HepG2 (cell line): ENCODE measurements at regions not wholly inside any gene's neighbourhood (a gene's known extent, or its start where the extent isn't known, plus 50 kb on each side); places are given as distances from the start of the nearest gene placed in this dataset.
A peak's percentile ranks its signal among the peaks of the same experiment; 100 is the strongest.

ENCODE experiments used
- BRD4 ChIP-seq: sonication (generic); formaldehyde crosslinking; IDR thresholded peaks from 2 replicates; pipeline ENCODE4 v1.4.0; 2020; ENCODE audit warnings: missing genetic modification reagents
- HIC2 ChIP-seq: sonication (generic); formaldehyde crosslinking; IDR thresholded peaks from 2 replicates; pipeline ENCODE4 v1.9.0; 2022; ENCODE audit warnings: low read depth, missing genetic modification reagents
- MAX ChIP-seq: IDR thresholded peaks from 2 replicates; pipeline ENCODE4 v1.6.1; 2012; ENCODE audit warnings: inconsistent platforms
- NR2F6 ChIP-seq, 2 experiments: IDR thresholded peaks; 2 replicates each; pipeline ENCODE4 v1.6.1; 2016; ENCODE audit warnings: antibody characterized with exemption in 1 of 2, mild to moderate bottlenecking in 1 of 2
- PRDM10 ChIP-seq: sonication (generic); formaldehyde crosslinking; IDR thresholded peaks from 2 replicates; pipeline ENCODE4 v1.4.0; 2020; ENCODE audit warnings: low read depth, missing genetic modification reagents
- SMYD3 ChIP-seq: sonication (generic); formaldehyde crosslinking; IDR thresholded peaks from 2 replicates; pipeline ENCODE4 v1.8.1; 2023; ENCODE audit warnings: mild to moderate bottlenecking, missing genetic modification reagents
- SRSF1 ChIP-seq: fragments of 200-400 bp; formaldehyde crosslinking; optimal IDR thresholded peaks from 2 replicates; pipeline ENCODE3; 2017; ENCODE audit warnings: mild to moderate bottlenecking, low read depth, low read length, moderate library complexity
- STAT5B ChIP-seq: sonication (generic); formaldehyde crosslinking; IDR thresholded peaks from 2 replicates; pipeline ENCODE4 v1.4.0; 2020; ENCODE audit warnings: missing genetic modification reagents
- TIGD3 ChIP-seq: sonication (generic); formaldehyde crosslinking; IDR thresholded peaks from 2 replicates; pipeline ENCODE4 v1.5.1; 2020; ENCODE audit warnings: mild to moderate bottlenecking, missing genetic modification reagents, borderline replicate concordance
- ZBTB43 ChIP-seq: sonication (generic); formaldehyde crosslinking; conservative IDR thresholded peaks from 2 replicates; pipeline ENCODE4 v1.4.0; 2020; ENCODE audit warnings: missing genetic modification reagents
- ZNF276 ChIP-seq: sonication (generic); formaldehyde crosslinking; IDR thresholded peaks from 2 replicates; pipeline ENCODE4 v1.4.0; 2020; ENCODE audit warnings: mild to moderate bottlenecking, low read depth, missing genetic modification reagents
- ZNF33A ChIP-seq: sonication (generic); formaldehyde crosslinking; IDR thresholded peaks from 2 replicates; pipeline ENCODE4 v1.5.1; 2020; ENCODE audit warnings: missing genetic modification reagents, mild to moderate bottlenecking, moderate library complexity, borderline replicate concordance
- ZNF33B ChIP-seq: sonication (generic); formaldehyde crosslinking; IDR thresholded peaks from 2 replicates; pipeline ENCODE4 v1.5.1; 2020; ENCODE audit warnings: mild to moderate bottlenecking, missing genetic modification reagents
- ZNF441 ChIP-seq: sonication (generic); formaldehyde crosslinking; IDR thresholded peaks from 2 replicates; pipeline ENCODE4 v1.7.0; 2021; ENCODE audit warnings: missing genetic modification reagents, borderline replicate concordance
- ZNF547 ChIP-seq: sonication (generic); formaldehyde crosslinking; IDR thresholded peaks from 2 replicates; pipeline ENCODE4 v1.5.1; 2020; ENCODE audit warnings: mild to moderate bottlenecking, missing genetic modification reagents
- ZNF589 ChIP-seq: sonication (generic); formaldehyde crosslinking; conservative IDR thresholded peaks from 2 replicates; pipeline ENCODE4 v1.8.0; 2022; ENCODE audit warnings: mild to moderate bottlenecking, moderate library complexity, missing genetic modification reagents
- ZNF724P ChIP-seq: sonication (generic); formaldehyde crosslinking; IDR thresholded peaks from 2 replicates; pipeline ENCODE4 v1.8.0; 2022; ENCODE audit warnings: missing genetic modification reagents, borderline replicate concordance
- ZNF746 ChIP-seq: sonication (generic); formaldehyde crosslinking; IDR thresholded peaks from 2 replicates; pipeline ENCODE4 v1.8.0; 2022; ENCODE audit warnings: mild to moderate bottlenecking, missing genetic modification reagents

- peak; percentile 22; the same call in 1 of the 2 replicates for TF ChIP-seq TIGD3 (CRISPR knock-in tag)
- no peak for TF ChIP-seq ZNF33A (CRISPR knock-in tag)
- TF ChIP-seq SRSF1 = peak; percentile 58
- no peak; the same call in 1 of the 2 replicates for TF ChIP-seq PRDM10
- peak; percentile 91 for TF ChIP-seq HIC2
- 0 out of 2 replicates have a peak, but pooled peaks have one; percentile 64 for TF ChIP-seq BRD4 (CRISPR knock-in tag)
- TF ChIP-seq ZNF276 (CRISPR knock-in tag) = no peak
- TF ChIP-seq ZBTB43 (CRISPR knock-in tag) = peak; percentile 76
- TF ChIP-seq ZNF746 (CRISPR knock-in tag) = no peak
- peak; percentile 85 for TF ChIP-seq MAX
- peak; percentile 31; the same call in 1 of the 2 replicates for TF ChIP-seq NR2F6 (IDR thresholded peaks at IDR 0.05)
- TF ChIP-seq NR2F6 (CRISPR knock-in tag; IDR thresholded peaks at IDR 0.05) = peak; percentile 80
- 0 out of 2 replicates have a peak, but pooled peaks have one; percentile 26 for TF ChIP-seq ZNF547 (CRISPR knock-in tag)
- no peak; the same call in 1 of the 2 replicates for TF ChIP-seq ZNF589 (CRISPR knock-in tag)
- TF ChIP-seq ZNF441 = 0 out of 2 replicates have a peak, but pooled peaks have one; percentile 61
- TF ChIP-seq STAT5B (CRISPR knock-in tag) = no peak
- peak; percentile 67; the same call in 1 of the 2 replicates for TF ChIP-seq ZNF724P
- TF ChIP-seq SMYD3 (CRISPR knock-in tag) = no peak
- TF ChIP-seq ZNF33B (CRISPR knock-in tag) = no peak
Measured at GRCh38 chr3:13263770-13264467, 156.2 kb downstream of the NUP210 start (continued).
